ENCODE measurements at regions not wholly inside any gene's neighbourhood (a gene's known extent, or its start where the extent isn't known, plus 50 kb on each side); places are given as distances from the start of the nearest gene placed in this dataset.

GRCh38 chr12:13786646-13787045 is 194.8 kb downstream of the GRIN2B start:
- H3F3A ChIP-seq (replicated peaks; ENCODE audit: insufficient read depth), result no peaks in the 10 kb centered on the region
- H3K36me3 ChIP-seq (replicated peaks in 1 of 2; ENCODE audit: control insufficient read depth in 1 of 2, insufficient read depth in 2 of 2, low read length in 1 of 2), result no peaks in the 10 kb centered on the region
- H3K27ac ChIP-seq (ENCODE audit: low read depth in 2 of 2, low read length in 1 of 2), result no peak overlapping the region
- H4K20me1 ChIP-seq (ENCODE audit: insufficient read depth), result no peaks in the 10 kb centered on the region
- no peak for DNase-seq
- WGBS (ENCODE audit: low lambda C conversion rate), result 13% methylated on average over 5 of the region's 5 CpGs
- H3K27me3 ChIP-seq (ENCODE audit: insufficient read depth), result no peaks in the 10 kb centered on the region
- no peak for TF ChIP-seq SMC3 (IDR thresholded peaks at IDR 0.05; ENCODE audit: low read depth, low read length)
- TF ChIP-seq EP300 (IDR thresholded peaks at IDR 0.05; ENCODE audit: borderline replicate concordance in 1 of 2, low read depth in 1 of 2, low read length in 1 of 2), result no peak
- no peak for TF ChIP-seq RCOR1 (IDR thresholded peaks at IDR 0.05; ENCODE audit: low read length)
- no peak for TF ChIP-seq ZBTB33 (IDR thresholded peaks at IDR 0.05; ENCODE audit: borderline replicate concordance, low read depth)
- no peak for TF ChIP-seq REST (IDR thresholded peaks at IDR 0.05; ENCODE audit: low read depth, low read length)
- no peak for TF ChIP-seq CHD2 (IDR thresholded peaks at IDR 0.05; ENCODE audit: low read length, partially characterized antibody)
- no peak for TF ChIP-seq MXI1 (IDR thresholded peaks at IDR 0.05; ENCODE audit: low read depth, low read length)
- H3K9ac ChIP-seq, result no peak overlapping the region
- H3K4me3 ChIP-seq (ENCODE audit: low read depth in 2 of 2, low read length in 1 of 2), result no peak overlapping the region
- POLR2A ChIA-PET, result no interaction called here
- no peaks in the 10 kb centered on the region for H3K4me1 ChIP-seq (ENCODE audit: control insufficient read depth in 1 of 2, insufficient read depth in 2 of 2, low read depth in 1 of 2, low read length in 1 of 2)
- CTCF ChIA-PET, result no interaction called here
- H2AFZ ChIP-seq (ENCODE audit: low read depth), result no peak overlapping the region
- no peak overlapping the region for H3K4me2 ChIP-seq
- H3K9me2 ChIP-seq, result no peaks in the 10 kb centered on the region
- H3K9me3 ChIP-seq, result no peaks in the 10 kb centered on the region
- H3K79me2 ChIP-seq (ENCODE audit: insufficient read depth), result no peaks in the 10 kb centered on the region

GRCh38 chr12:13784504-13784903 is 196.9 kb downstream of the GRIN2B start:
- H4K20me1 ChIP-seq (ENCODE audit: insufficient read depth), result no peaks in the 10 kb centered on the region
- H3F3A ChIP-seq (replicated peaks; ENCODE audit: insufficient read depth), result no peaks in the 10 kb centered on the region
- no peaks in the 10 kb centered on the region for H3K4me1 ChIP-seq (ENCODE audit: control insufficient read depth in 1 of 2, insufficient read depth in 2 of 2, low read depth in 1 of 2, low read length in 1 of 2)
- H3K79me2 ChIP-seq (ENCODE audit: insufficient read depth), result no peaks in the 10 kb centered on the region
- no peaks in the 10 kb centered on the region for H3K9me3 ChIP-seq
- TF ChIP-seq NFIC (IDR thresholded peaks at IDR 0.05; ENCODE audit: borderline replicate concordance) (no peak), GATA2 (CRISPR knock-in tag; IDR thresholded peaks at IDR 0.05) (no peak), EZH2phosphoT487 (IDR thresholded peaks at IDR 0.05; ENCODE audit: borderline replicate concordance, low read depth) (no peak), RAD21 (IDR thresholded peaks at IDR 0.05; ENCODE audit: low read length) (no peak), FOXM1 (IDR thresholded peaks at IDR 0.05; ENCODE audit: low read depth) (no peak), SMC3 (IDR thresholded peaks at IDR 0.05; ENCODE audit: low read depth, low read length) (no peak), USF2 (IDR thresholded peaks at IDR 0.05; ENCODE audit: borderline replicate concordance, low read depth, low read length) (no peak), FOSL2 (IDR thresholded peaks at IDR 0.05; ENCODE audit: borderline replicate concordance, low read depth) (no peak)
- no peaks in the 10 kb centered on the region for H3K27me3 ChIP-seq (ENCODE audit: insufficient read depth)
- DNase-seq, result no peak
- CTCF ChIA-PET, result no interaction called here
- POLR2A ChIA-PET, result no interaction called here
- no peaks in the 10 kb centered on the region for H3K36me3 ChIP-seq (replicated peaks in 1 of 2; ENCODE audit: control insufficient read depth in 1 of 2, insufficient read depth in 2 of 2, low read length in 1 of 2)
- H3K4me3 ChIP-seq (ENCODE audit: low read depth in 2 of 2, low read length in 1 of 2), result no peak overlapping the region
- no peaks in the 10 kb centered on the region for H3K9me2 ChIP-seq
- H3K4me2 ChIP-seq, result no peak overlapping the region
- H2AFZ ChIP-seq (ENCODE audit: low read depth), result no peak overlapping the region
- H3K9ac ChIP-seq, result no peak overlapping the region
- H3K27ac ChIP-seq (ENCODE audit: low read depth in 2 of 2, low read length in 1 of 2), result no peak overlapping the region
- 67% methylated on average over 1 of the region's 1 CpG for WGBS (ENCODE audit: low lambda C conversion rate)

Data from SK-N-SH (cell line).